Neural cell (in vitro differentiated cells): ENCODE measurements at regions not wholly inside any gene's neighbourhood (a gene's known extent, or its start where the extent isn't known, plus 50 kb on each side); places are given as distances from the start of the nearest gene placed in this dataset.

ENCODE experiments used
- H2AFZ ChIP-seq: fragments of 200-600, 300-800 bp; sonication (generic), shearing (Covaris generic); 2 replicates; pipeline ENCODE4 v1.6.0; 2014; ENCODE audit warnings: low read depth, mild to moderate bottlenecking, antibody characterized with exemption, low read length, moderate library complexity
- H3F3A ChIP-seq: fragments of 200-600 bp; shearing (Covaris generic); 2 replicates; pipeline ENCODE4 v1.6.1; 2016; ENCODE audit warnings: mild to moderate bottlenecking, moderate library complexity, mixed read lengths, antibody characterized with exemption, low read length; ENCODE audit not compliant: insufficient read depth, poor library complexity, severe bottlenecking
- H3K27ac ChIP-seq: fragments of 200-600, 300-800 bp; sonication (generic), shearing (Covaris generic); 2 replicates; pipeline ENCODE4 v1.5.1; 2014; ENCODE audit warnings: mild to moderate bottlenecking, low read length, moderate library complexity
- H3K27me3 ChIP-seq: fragments of 300-800, 200-600 bp; sonication (generic), shearing (Covaris generic); 2 replicates; pipeline ENCODE4 v1.6.0; 2014; ENCODE audit warnings: mild to moderate bottlenecking, low read depth, low read length, moderate library complexity; ENCODE audit not compliant: insufficient read depth
- H3K36me3 ChIP-seq: fragments of 300-800, 200-600 bp; sonication (generic), shearing (Covaris generic); 2 replicates; pipeline ENCODE4 v1.5.1; 2014; ENCODE audit warnings: mild to moderate bottlenecking, antibody characterized with exemption, low read length, moderate library complexity; ENCODE audit not compliant: insufficient read depth
- H3K4me2 ChIP-seq: fragments of 300-800, 200-600 bp; sonication (generic), shearing (Covaris generic); 2 replicates; pipeline ENCODE4 v1.6.0; 2014; ENCODE audit warnings: mild to moderate bottlenecking, low read length
- H3K4me3 ChIP-seq: fragments of 300-800, 200-600 bp; sonication (generic), shearing (Covaris generic); 2 replicates; pipeline ENCODE4 v1.5.1; 2014; ENCODE audit warnings: mild to moderate bottlenecking, low read length, moderate library complexity
- H3K79me2 ChIP-seq: fragments of 200-600 bp; shearing (Covaris generic); replicated peaks from 2 replicates; pipeline ENCODE4 v1.6.0; 2014; ENCODE audit warnings: mild to moderate bottlenecking, low read length, moderate library complexity; ENCODE audit not compliant: insufficient read depth
- H3K9ac ChIP-seq: fragments of 300-800, 200-600 bp; sonication (generic), shearing (Covaris generic); 2 replicates; pipeline ENCODE4 v1.6.1; 2016; ENCODE audit warnings: mild to moderate bottlenecking, low read length, mixed read lengths
- H3K9me2 ChIP-seq: fragments of 200-600 bp; shearing (Covaris generic); 2 replicates; pipeline ENCODE4 v1.6.1; 2016; ENCODE audit warnings: mild to moderate bottlenecking, low read length, mixed read lengths; ENCODE audit not compliant: insufficient read depth
- H3K9me3 ChIP-seq: fragments of 200-600, 300-800 bp; sonication (generic), shearing (Covaris generic); 2 replicates; pipeline ENCODE4 v1.6.1; 2016; ENCODE audit warnings: mild to moderate bottlenecking, mixed run types, low read length, moderate library complexity, mixed read lengths
- H4K20me1 ChIP-seq: fragments of 200-600 bp; shearing (Covaris generic); 2 replicates; pipeline ENCODE4 v1.6.1; 2016; ENCODE audit warnings: mild to moderate bottlenecking, mixed run types; ENCODE audit not compliant: insufficient read depth
- CTCF ChIP-seq: fragments of 450-650 bp; IDR thresholded peaks from 2 replicates; pipeline ENCODE4 v1.5.1; 2014; ENCODE audit warnings: antibody characterized with exemption, mild to moderate bottlenecking, moderate library complexity; ENCODE audit not compliant: poor library complexity, severe bottlenecking
- EP300 ChIP-seq: fragments of 450-650 bp; conservative IDR thresholded peaks from 2 replicates; pipeline ENCODE4 v1.6.1; 2014; ENCODE audit warnings: antibody characterized with exemption, mild to moderate bottlenecking, moderate library complexity; ENCODE audit not compliant: poor library complexity, severe bottlenecking
- EZH2 ChIP-seq: fragments of 200-600, 300-800 bp; shearing (Covaris generic), sonication (generic); IDR thresholded peaks from 2 replicates; pipeline ENCODE4 v1.6.1; 2014; ENCODE audit warnings: antibody characterized with exemption, low read length, borderline replicate concordance, mild to moderate bottlenecking; ENCODE audit not compliant: insufficient read depth, poor library complexity, severe bottlenecking
- MXI1 ChIP-seq: fragments of 450-650 bp; conservative IDR thresholded peaks from 2 replicates; pipeline ENCODE4 v1.6.1; 2014; ENCODE audit warnings: antibody characterized with exemption, mild to moderate bottlenecking; ENCODE audit not compliant: poor library complexity, severe bottlenecking
- POLR2AphosphoS5 ChIP-seq: IDR thresholded peaks from 2 replicates; pipeline ENCODE4 v1.6.1; 2012
- RAD21 ChIP-seq: fragments of 450-650 bp; conservative IDR thresholded peaks from 2 replicates; pipeline ENCODE4 v1.6.1; 2014; ENCODE audit warnings: antibody characterized with exemption, mild to moderate bottlenecking, moderate library complexity
- REST ChIP-seq: IDR thresholded peaks from 2 replicates; pipeline ENCODE4 v1.6.1; 2012; ENCODE audit warnings: borderline replicate concordance
- SMC3 ChIP-seq: fragments of 450-650 bp; conservative IDR thresholded peaks from 2 replicates; pipeline ENCODE4 v1.6.1; 2014; ENCODE audit warnings: antibody characterized with exemption, mild to moderate bottlenecking, moderate library complexity; ENCODE audit not compliant: poor library complexity
- TAF1 ChIP-seq: IDR thresholded peaks from 2 replicates; pipeline ENCODE4 v1.6.1; 2012; ENCODE audit warnings: low read depth

GRCh38 chr9:117486426-117486825 is 71.6 kb upstream of the ASTN2 start:
- Histone ChIP-seq H3K9me3 (no peaks in the 10 kb centered on the region), H3K4me3 (no peak overlapping the region), H3K9me2 (no peaks in the 10 kb centered on the region), H3K79me2 (no peaks in the 10 kb centered on the region), H3K36me3 (no peaks in the 10 kb centered on the region), H3K4me2 (no peak overlapping the region), H2AFZ (no peak overlapping the region), H3K9ac (no peak overlapping the region), H3F3A (no peaks in the 10 kb centered on the region), H3K27ac (no peak overlapping the region), H3K27me3 (no peaks in the 10 kb centered on the region), H4K20me1 (no peaks in the 10 kb centered on the region)
- TF ChIP-seq REST (no peak), TAF1 (no peak), SMC3 (no peak), EZH2 (no peak), RAD21 (no peak), MXI1 (no peak), EP300 (no peak), POLR2AphosphoS5 (no peak), CTCF (no peak)

GRCh38 chr9:117485176-117485575 is 70.3 kb upstream of the ASTN2 start:
- H3K9ac ChIP-seq: no peak overlapping the region
- H4K20me1 ChIP-seq: no peaks in the 10 kb centered on the region
- H3K4me2 ChIP-seq: no peak overlapping the region
- no peaks in the 10 kb centered on the region for H3K36me3 ChIP-seq
- H2AFZ ChIP-seq: no peak overlapping the region
- H3K9me3 ChIP-seq: no peaks in the 10 kb centered on the region
- H3F3A ChIP-seq: no peaks in the 10 kb centered on the region
- TF ChIP-seq MXI1: no peak
- no peak for TF ChIP-seq TAF1
- no peak for TF ChIP-seq EP300
- TF ChIP-seq RAD21: no peak
- no peak for TF ChIP-seq POLR2AphosphoS5
- no peak for TF ChIP-seq CTCF
- TF ChIP-seq EZH2: no peak
- TF ChIP-seq REST: no peak
- no peak for TF ChIP-seq SMC3
- H3K9me2 ChIP-seq: no peaks in the 10 kb centered on the region
- no peak overlapping the region for H3K4me3 ChIP-seq
- H3K27me3 ChIP-seq: no peaks in the 10 kb centered on the region
- H3K79me2 ChIP-seq: no peaks in the 10 kb centered on the region
- H3K27ac ChIP-seq: no peak overlapping the region
